OCI-LY7 (cell line): ENCODE measurements at regions not wholly inside any gene's neighbourhood (a gene's known extent, or its start where the extent isn't known, plus 50 kb on each side); places are given as distances from the start of the nearest gene placed in this dataset.

ENCODE experiments used
- CTCF ChIP-seq: fragments of 200-600 bp; sonication (generic); conservative IDR thresholded peaks from 2 replicates; pipeline ENCODE4 v1.5.1; 2014; ENCODE audit warnings: mild to moderate bottlenecking, antibody characterized with exemption, low read length, moderate library complexity, mixed read lengths
- EZH2phosphoT487 ChIP-seq: fragments of 200-600 bp; sonication (generic); IDR thresholded peaks from 2 replicates; pipeline ENCODE4 v1.6.1; 2018; ENCODE audit warnings: low read depth, borderline replicate concordance, mild to moderate bottlenecking, mixed run types, antibody characterized with exemption, low read length, moderate library complexity, mixed read lengths

DNA sequence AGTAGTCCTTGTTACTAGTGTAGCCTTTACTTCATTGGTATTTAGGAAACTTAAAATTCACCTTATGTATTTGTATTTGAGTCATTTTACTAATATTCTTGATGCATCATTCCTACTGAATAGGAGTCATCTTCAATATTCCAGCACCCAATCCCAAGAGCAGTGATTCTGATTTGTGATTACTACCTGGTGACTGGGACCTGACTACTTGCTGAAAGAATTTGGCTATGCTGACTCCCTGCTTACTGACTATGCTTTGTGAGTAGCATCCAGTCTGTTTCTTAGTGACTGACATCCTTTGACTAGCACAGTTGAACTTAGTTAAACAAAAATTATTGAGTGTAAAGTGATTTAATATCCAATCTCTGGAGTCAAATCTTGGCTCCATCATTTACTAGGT is 129.9 kb upstream of the NEGR1 start:
- TF ChIP-seq CTCF, result no peak
- no peak for TF ChIP-seq EZH2phosphoT487
